8988T (cell line): ENCODE measurements at regions not wholly inside any gene's neighbourhood (a gene's known extent, or its start where the extent isn't known, plus 50 kb on each side); places are given as distances from the start of the nearest gene placed in this dataset.
"Not testable (repeated sequence)": the region's sequence is repeated elsewhere in the genome, so short reads cannot be mapped to it uniquely, and the experiment has no call there.

Source experiments
- DNase-seq: peaks from one replicate; pipeline ENCODE4 v3.0.0; 2011

GRCh38 chr12:88733008-88733407, 152.7 kb upstream of the KITLG start:
- no peak for DNase-seq

- no peak for DNase-seq
These were observed 148.9 kb upstream of the KITLG start for GRCh38 chr12:88729196-88729595.

GRCh38 chr12:88726806-88727720, 146.8 kb upstream of the KITLG start:
- no peak for DNase-seq

- no peak for DNase-seq
These were observed 145.4 kb upstream of the KITLG start for GRCh38 chr12:88725592-88726143.

- no peak for DNase-seq
These were observed 142.9 kb upstream of the KITLG start for GRCh38 chr12:88723219-88723618.

GRCh38 chr12:88720785-88721650, 140.7 kb upstream of the KITLG start:
- DNase-seq: no peak

GRCh38 chr12:88720231-88720630, 140.0 kb upstream of the KITLG start:
- no peak for DNase-seq

- no peak for DNase-seq
These were observed 136.9 kb upstream of the KITLG start for GRCh38 chr12:88717188-88717587.

- no peak for DNase-seq
These were observed 136.0 kb upstream of the KITLG start for GRCh38 chr12:88716240-88716639.

GRCh38 chr12:88715673-88716072, 135.4 kb upstream of the KITLG start:
- no peak for DNase-seq

GRCh38 chr12:88714263-88714882, 134.1 kb upstream of the KITLG start:
- not testable (repeated sequence) for DNase-seq

GRCh38 chr12:88707800-88708199, 127.5 kb upstream of the KITLG start:
- no peak for DNase-seq

GRCh38 chr12:88706286-88706685, 126.0 kb upstream of the KITLG start:
- no peak for DNase-seq

GRCh38 chr12:88703790-88704189, 123.5 kb upstream of the KITLG start:
- no peak for DNase-seq

GRCh38 chr12:88698471-88698870, 118.2 kb upstream of the KITLG start:
- no peak for DNase-seq

- DNase-seq: no peak
These were observed 113.7 kb upstream of the KITLG start for GRCh38 chr12:88693837-88694445.

GRCh38 chr12:88691811-88692210, 111.5 kb upstream of the KITLG start:
- no peak for DNase-seq

- DNase-seq: no peak
These were observed 104.3 kb upstream of the KITLG start for GRCh38 chr12:88684610-88685009.

GRCh38 chr12:88684170-88684569, 103.9 kb upstream of the KITLG start:
- DNase-seq: no peak

- DNase-seq: no peak
These were observed 103.4 kb upstream of the KITLG start for GRCh38 chr12:88683628-88684027.

GRCh38 chr12:88681271-88681670, 101.0 kb upstream of the KITLG start:
- DNase-seq: no peak

- DNase-seq: no peak
These were observed 97.2 kb upstream of the KITLG start for GRCh38 chr12:88677464-88677863.

GRCh38 chr12:88667615-88668014, 87.3 kb upstream of the KITLG start:
- not testable (repeated sequence) for DNase-seq
